ENCODE measurements at regions not wholly inside any gene's neighbourhood (a gene's known extent, or its start where the extent isn't known, plus 50 kb on each side); places are given as distances from the start of the nearest gene placed in this dataset.
"Not testable (repeated sequence)": the region's sequence is repeated elsewhere in the genome, so short reads cannot be mapped to it uniquely, and the experiment has no call there.

DNA sequence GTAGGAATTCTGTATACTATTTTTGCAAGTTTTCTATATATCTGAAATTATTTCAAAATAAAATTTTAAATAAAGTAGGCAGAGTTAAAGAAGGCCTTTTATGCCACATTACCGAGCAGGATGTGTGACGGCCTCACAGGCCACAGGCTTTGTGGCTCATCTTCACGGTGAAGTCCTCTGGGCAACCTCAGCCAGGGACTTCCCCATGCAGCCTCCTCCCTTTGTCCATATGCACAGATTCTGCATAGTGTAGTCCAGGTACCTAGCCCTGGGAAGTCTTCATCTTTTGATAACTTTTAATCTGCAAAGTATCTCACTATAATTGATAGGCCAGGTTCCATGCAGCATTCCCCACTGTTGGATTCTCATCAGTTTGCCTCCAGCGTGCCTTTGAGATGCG is 62.8 kb downstream of the ARHGAP11B start:
- H3K4me3 Mint-ChIP-seq; H3K36me3 Mint-ChIP-seq (ENCODE audit: low read depth); DNase-seq (ENCODE audit: low read depth, low spot score); H3K9me3 Mint-ChIP-seq; H3K27me3 Mint-ChIP-seq (ENCODE audit: low read depth); H3K4me1 Mint-ChIP-seq; H3K27ac Mint-ChIP-seq (ENCODE audit: unreplicated experiment): not testable (repeated sequence)

DNA sequence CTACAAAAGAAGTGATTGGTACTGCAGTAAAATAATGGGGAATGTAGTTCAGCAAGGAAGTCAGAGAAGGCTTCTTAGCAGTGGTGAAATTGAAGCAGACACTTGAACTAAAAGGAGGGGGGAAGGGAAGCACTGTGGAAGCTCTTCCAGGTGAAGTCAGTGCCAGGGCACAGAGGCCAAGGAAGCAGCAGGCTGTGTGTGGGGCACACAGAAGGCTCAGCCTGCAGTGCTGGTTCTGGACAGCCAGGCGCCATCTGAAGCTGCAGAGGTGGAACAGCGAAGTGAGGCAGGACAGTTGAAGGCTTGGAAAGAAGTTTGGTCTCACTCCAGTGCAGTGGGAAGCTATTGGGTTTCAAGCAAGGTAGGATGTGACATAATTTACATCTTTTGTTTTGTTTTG is 64.2 kb downstream of the ARHGAP11B start:
- H3K27me3 Mint-ChIP-seq (ENCODE audit: low read depth); H3K36me3 Mint-ChIP-seq (ENCODE audit: low read depth); H3K27ac Mint-ChIP-seq (ENCODE audit: unreplicated experiment); DNase-seq (ENCODE audit: low read depth, low spot score); H3K9me3 Mint-ChIP-seq; H3K4me3 Mint-ChIP-seq; H3K4me1 Mint-ChIP-seq: not testable (repeated sequence)

DNA sequence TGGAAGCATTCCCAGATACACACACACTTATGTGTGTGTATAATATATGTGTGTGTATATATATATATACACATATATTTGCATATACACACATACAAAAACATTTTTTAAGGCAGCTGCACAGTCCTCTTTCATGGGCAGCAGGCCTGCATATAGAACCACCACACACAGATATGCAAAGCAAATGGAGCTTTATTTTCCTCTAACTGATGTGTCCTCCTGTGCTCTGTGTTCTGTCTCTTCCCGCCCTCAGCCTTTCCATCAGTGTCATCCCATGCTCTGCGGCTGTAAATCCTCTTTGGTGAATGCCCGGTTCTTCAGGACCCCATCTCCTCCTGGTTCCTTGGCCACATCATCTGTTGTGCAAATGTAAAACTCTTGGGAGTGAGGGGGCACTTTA is 69.9 kb downstream of the ARHGAP11B start:
- DNase-seq (ENCODE audit: low read depth, low spot score); H3K27me3 Mint-ChIP-seq (ENCODE audit: low read depth); H3K9me3 Mint-ChIP-seq; H3K4me1 Mint-ChIP-seq; H3K27ac Mint-ChIP-seq (ENCODE audit: unreplicated experiment); H3K36me3 Mint-ChIP-seq (ENCODE audit: low read depth); H3K4me3 Mint-ChIP-seq: not testable (repeated sequence)

- not testable (repeated sequence) for DNase-seq (ENCODE audit: low read depth, low spot score); H3K27me3 Mint-ChIP-seq (ENCODE audit: low read depth); H3K4me1 Mint-ChIP-seq; H3K36me3 Mint-ChIP-seq (ENCODE audit: low read depth); H3K4me3 Mint-ChIP-seq; H3K9me3 Mint-ChIP-seq
- peak overlapping the region; percentile 62 for H3K27ac Mint-ChIP-seq (ENCODE audit: unreplicated experiment)
Observed at GRCh38 chr15:30696439-30697314, 70.7 kb downstream of the ARHGAP11B start.

DNA sequence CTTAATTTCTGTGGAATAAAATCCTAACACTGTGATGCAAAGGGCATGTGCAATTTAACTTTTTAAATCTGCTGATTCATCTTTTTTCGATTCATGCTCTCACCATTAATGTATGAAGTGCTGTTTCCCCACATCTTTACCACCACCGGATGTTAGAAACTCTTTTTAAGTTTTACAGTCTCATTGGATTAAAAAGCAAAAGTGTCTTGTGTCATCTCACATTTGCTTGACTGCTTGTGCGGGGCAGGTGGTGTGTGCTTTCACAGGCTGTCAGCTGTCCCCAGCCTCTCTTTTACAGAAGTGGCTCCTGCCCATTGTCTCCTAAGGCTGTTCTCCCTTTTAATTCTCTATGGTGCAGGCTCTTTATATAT is 71.4 kb downstream of the ARHGAP11B start:
- H3K9me3 Mint-ChIP-seq; H3K27me3 Mint-ChIP-seq (ENCODE audit: low read depth); H3K27ac Mint-ChIP-seq (ENCODE audit: unreplicated experiment); H3K36me3 Mint-ChIP-seq (ENCODE audit: low read depth); DNase-seq (ENCODE audit: low read depth, low spot score); H3K4me1 Mint-ChIP-seq; H3K4me3 Mint-ChIP-seq: not testable (repeated sequence)

DNA sequence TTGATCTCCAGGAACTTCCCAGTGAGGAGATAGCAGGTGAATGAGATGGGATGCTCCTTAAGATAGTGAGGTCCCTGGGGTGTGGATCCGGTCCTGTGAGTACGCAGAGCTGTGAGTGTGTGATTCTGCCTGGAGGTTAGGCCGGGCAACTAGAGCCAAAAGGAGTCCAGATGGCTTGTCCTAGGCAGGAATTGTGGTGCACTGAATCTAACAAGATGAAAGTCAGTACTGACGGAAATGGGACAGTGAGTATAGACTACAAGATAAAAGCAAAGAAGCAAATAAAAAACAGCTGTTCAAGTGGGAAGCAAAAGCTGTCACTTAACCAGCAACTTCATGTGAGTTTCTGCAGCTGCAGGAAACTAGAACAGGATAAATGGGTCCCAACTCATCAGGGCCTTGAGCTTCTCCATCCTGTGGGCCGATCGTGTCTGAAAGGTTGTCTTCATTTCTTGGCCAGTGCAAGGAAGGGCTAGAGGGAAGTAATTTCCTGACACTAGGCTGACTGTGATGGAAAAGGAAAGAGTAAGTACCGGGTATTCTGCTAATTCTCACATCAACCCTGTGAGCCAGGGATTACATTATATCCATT is 74.2 kb downstream of the ARHGAP11B start:
- not testable (repeated sequence) for H3K4me3 Mint-ChIP-seq; H3K9me3 Mint-ChIP-seq; H3K27ac Mint-ChIP-seq (ENCODE audit: unreplicated experiment); H3K36me3 Mint-ChIP-seq (ENCODE audit: low read depth); H3K4me1 Mint-ChIP-seq; H3K27me3 Mint-ChIP-seq (ENCODE audit: low read depth); DNase-seq (ENCODE audit: low read depth, low spot score)

GRCh38 chr15:30707976-30708685 is 82.2 kb downstream of the ARHGAP11B start:
- H3K9me3 Mint-ChIP-seq; H3K4me3 Mint-ChIP-seq; DNase-seq (ENCODE audit: low read depth, low spot score); H3K4me1 Mint-ChIP-seq; H3K36me3 Mint-ChIP-seq (ENCODE audit: low read depth); H3K27me3 Mint-ChIP-seq (ENCODE audit: low read depth); H3K27ac Mint-ChIP-seq (ENCODE audit: unreplicated experiment): not testable (repeated sequence)

DNA sequence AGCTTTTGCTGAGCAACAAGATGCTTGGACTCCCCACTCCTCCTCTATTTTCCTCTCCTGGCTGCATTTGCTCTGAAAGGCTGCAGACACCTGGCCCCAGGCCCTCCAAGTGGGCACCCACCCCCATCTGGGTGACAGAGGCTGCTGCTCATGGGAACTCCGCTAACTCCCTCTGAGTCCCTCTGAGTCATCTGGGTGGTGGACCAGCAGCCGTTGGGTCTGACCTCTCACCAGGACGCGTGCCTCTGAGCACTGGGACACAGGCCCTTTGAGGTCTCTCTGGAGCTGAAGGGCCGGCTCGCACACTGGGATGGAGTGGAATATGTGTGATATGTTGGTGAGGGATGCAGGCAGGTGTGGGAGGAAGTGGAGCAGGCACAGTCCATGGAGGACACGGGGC is 82.9 kb downstream of the ARHGAP11B start:
- not testable (repeated sequence) for H3K4me1 Mint-ChIP-seq; H3K27me3 Mint-ChIP-seq (ENCODE audit: low read depth); H3K4me3 Mint-ChIP-seq; DNase-seq (ENCODE audit: low read depth, low spot score); H3K36me3 Mint-ChIP-seq (ENCODE audit: low read depth); H3K9me3 Mint-ChIP-seq; H3K27ac Mint-ChIP-seq (ENCODE audit: unreplicated experiment)

DNA sequence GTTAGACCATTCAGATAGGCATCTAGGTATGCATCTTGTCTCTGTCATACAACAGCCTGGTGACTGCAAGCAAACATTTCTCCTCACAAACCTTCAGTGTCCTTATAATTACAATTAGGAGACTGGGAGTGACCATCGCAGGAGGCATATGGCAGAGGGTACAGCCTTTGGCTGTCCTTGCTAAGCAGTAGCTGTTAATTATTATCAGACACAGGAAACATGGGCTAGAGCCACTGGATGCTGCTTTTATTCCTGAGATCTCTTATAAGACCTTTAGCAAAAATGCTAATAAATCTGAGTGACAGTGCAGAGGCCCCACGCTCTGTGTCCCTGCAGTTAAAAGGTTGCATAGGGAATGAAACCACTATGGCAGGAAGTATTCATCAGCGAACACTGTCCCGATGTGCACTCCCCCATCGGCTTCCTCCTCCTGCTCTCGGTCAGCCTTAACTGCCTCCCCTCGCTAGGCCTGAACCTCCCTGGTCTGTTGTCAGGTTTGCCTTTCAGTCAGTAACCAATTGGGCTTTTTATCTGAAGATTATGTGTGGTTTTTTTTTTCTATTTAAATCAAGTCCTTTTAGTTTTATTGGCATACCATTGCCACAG is 92.2 kb downstream of the ARHGAP11B start:
- H3K36me3 Mint-ChIP-seq (ENCODE audit: low read depth); H3K4me1 Mint-ChIP-seq; DNase-seq (ENCODE audit: low read depth, low spot score); H3K27ac Mint-ChIP-seq (ENCODE audit: unreplicated experiment); H3K4me3 Mint-ChIP-seq; H3K9me3 Mint-ChIP-seq; H3K27me3 Mint-ChIP-seq (ENCODE audit: low read depth): not testable (repeated sequence)

- not testable (repeated sequence) for H3K27me3 Mint-ChIP-seq (ENCODE audit: low read depth); H3K9me3 Mint-ChIP-seq; DNase-seq (ENCODE audit: low read depth, low spot score); H3K4me1 Mint-ChIP-seq; H3K4me3 Mint-ChIP-seq; H3K27ac Mint-ChIP-seq (ENCODE audit: unreplicated experiment)
- H3K36me3 Mint-ChIP-seq (ENCODE audit: low read depth), result peaks cover 16% of the 10 kb centered on the region
Observed at GRCh38 chr15:30719363-30719762, 93.4 kb downstream of the ARHGAP11B start.

DNA sequence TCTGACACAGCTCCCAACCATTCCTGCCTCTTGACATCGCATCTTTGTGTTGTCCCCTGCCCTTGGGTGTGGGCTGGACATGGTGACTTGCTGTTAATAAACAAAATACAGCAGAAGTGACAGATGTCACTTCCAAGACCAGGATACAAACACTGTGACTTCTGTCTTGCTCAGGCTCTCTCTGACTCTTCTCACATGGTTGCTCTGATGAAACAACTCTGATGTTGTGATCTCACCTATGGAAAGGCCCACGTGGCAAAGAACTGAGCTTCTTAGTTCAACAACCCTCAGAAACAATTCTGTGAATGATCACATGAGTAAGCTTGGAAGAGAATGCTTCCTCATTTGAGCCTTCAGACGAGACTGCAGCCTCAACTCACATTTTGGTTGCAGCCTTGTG is 94.9 kb downstream of the ARHGAP11B start:
- not testable (repeated sequence) for H3K4me3 Mint-ChIP-seq; H3K9me3 Mint-ChIP-seq; H3K27me3 Mint-ChIP-seq (ENCODE audit: low read depth); H3K27ac Mint-ChIP-seq (ENCODE audit: unreplicated experiment); DNase-seq (ENCODE audit: low read depth, low spot score); H3K4me1 Mint-ChIP-seq
- H3K36me3 Mint-ChIP-seq (ENCODE audit: low read depth), result peaks cover 19% of the 10 kb centered on the region

DNA sequence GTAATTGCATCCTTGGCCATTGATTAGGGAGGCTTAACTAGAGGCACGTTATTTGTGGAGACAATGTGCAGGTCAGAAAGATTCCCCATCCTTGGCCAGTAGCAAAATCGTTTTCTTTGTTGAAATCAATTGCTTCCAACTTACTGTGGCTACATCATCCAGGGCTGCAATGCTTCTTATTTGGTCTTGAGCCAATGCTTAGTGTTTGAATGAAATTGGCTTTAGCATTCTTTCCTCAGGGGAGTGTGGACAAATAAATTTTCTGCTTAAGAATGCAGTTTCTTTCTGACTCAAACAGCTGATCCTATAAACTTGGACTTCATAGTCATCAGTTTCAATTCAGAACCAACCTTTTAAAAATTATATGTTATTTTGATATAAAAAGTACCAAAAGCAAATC is 95.6 kb downstream of the ARHGAP11B start:
- H3K4me3 Mint-ChIP-seq; H3K27ac Mint-ChIP-seq (ENCODE audit: unreplicated experiment): not testable (repeated sequence)
- H3K36me3 Mint-ChIP-seq (ENCODE audit: low read depth), result peaks cover 25% of the 10 kb centered on the region

GRCh38 chr15:30723540-30724175 is 97.7 kb downstream of the ARHGAP11B start:
- H3K27me3 Mint-ChIP-seq (ENCODE audit: low read depth); H3K27ac Mint-ChIP-seq (ENCODE audit: unreplicated experiment); H3K4me3 Mint-ChIP-seq; H3K9me3 Mint-ChIP-seq; DNase-seq (ENCODE audit: low read depth, low spot score); H3K4me1 Mint-ChIP-seq: not testable (repeated sequence)
- H3K36me3 Mint-ChIP-seq (ENCODE audit: low read depth), result peaks cover 30% of the 10 kb centered on the region

More for the DNA sequence above, 95.6 kb downstream of the ARHGAP11B start:
- H3K9me3 Mint-ChIP-seq; H3K4me1 Mint-ChIP-seq; DNase-seq (ENCODE audit: low read depth, low spot score); H3K27me3 Mint-ChIP-seq (ENCODE audit: low read depth): not testable (repeated sequence)

Measured in neural crest cell (in vitro differentiated cells).